NB4 (cell line): ENCODE measurements at regions not wholly inside any gene's neighbourhood (a gene's known extent, or its start where the extent isn't known, plus 50 kb on each side); places are given as distances from the start of the nearest gene placed in this dataset.
A peak's percentile ranks its signal among the peaks of the same experiment; 100 is the strongest.

ENCODE experiments used
- DNase-seq: peaks from one replicate; pipeline ENCODE4 v3.0.0; 2010; ENCODE audit warnings: low read depth
- H3K4me3 ChIP-seq: one replicate; pipeline ENCODE4 v1.5.1; 2011; ENCODE audit warnings: mild to moderate bottlenecking, low read depth, low read length, moderate library complexity
- MYC ChIP-seq: IDR thresholded peaks from 2 replicates; pipeline ENCODE4 v1.6.1; 2011; ENCODE audit warnings: low read depth, low read length
- POLR2A ChIP-seq: IDR thresholded peaks from 2 replicates; pipeline ENCODE4 v1.6.1; 2011; ENCODE audit warnings: mild to moderate bottlenecking; ENCODE audit not compliant: insufficient read length; ENCODE audit errors: extremely low read depth
- TF ChIP-seq, protein P1 (sequence below): IDR thresholded peaks from 2 replicates; pipeline ENCODE4 v1.6.1; 2011; ENCODE audit warnings: low read depth, low read length
- TF ChIP-seq, protein P2 (sequence below): IDR thresholded peaks from one replicate; pipeline ENCODE4 v1.5.1; 2012; ENCODE audit warnings: low read depth, low read length

DNA sequence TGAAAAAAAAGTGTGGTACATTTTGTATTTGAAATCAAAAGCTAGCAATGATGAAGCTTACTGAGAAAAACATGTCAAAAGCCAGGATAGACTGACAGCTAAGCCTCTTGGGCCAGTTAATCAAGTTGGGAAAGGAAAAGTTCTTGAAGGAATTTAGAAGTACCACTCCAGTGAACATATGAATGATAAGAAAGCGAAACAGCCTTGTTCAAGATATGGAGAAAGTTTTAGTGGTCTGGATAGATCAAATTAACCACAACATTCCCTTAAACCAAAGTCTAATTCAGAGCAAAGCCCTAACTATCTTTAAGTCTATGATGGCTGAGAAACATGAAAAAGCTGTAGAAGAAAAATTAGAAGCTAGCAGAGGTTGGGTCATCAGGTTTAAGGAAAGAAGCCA lies 268.3 kb downstream of the PDHA2 start:
- DNase-seq: no peak
- TF ChIP-seq, protein P1, sequence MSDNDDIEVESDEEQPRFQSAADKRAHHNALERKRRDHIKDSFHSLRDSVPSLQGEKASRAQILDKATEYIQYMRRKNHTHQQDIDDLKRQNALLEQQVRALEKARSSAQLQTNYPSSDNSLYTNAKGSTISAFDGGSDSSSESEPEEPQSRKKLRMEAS: no peak
- TF ChIP-seq, protein P2, sequence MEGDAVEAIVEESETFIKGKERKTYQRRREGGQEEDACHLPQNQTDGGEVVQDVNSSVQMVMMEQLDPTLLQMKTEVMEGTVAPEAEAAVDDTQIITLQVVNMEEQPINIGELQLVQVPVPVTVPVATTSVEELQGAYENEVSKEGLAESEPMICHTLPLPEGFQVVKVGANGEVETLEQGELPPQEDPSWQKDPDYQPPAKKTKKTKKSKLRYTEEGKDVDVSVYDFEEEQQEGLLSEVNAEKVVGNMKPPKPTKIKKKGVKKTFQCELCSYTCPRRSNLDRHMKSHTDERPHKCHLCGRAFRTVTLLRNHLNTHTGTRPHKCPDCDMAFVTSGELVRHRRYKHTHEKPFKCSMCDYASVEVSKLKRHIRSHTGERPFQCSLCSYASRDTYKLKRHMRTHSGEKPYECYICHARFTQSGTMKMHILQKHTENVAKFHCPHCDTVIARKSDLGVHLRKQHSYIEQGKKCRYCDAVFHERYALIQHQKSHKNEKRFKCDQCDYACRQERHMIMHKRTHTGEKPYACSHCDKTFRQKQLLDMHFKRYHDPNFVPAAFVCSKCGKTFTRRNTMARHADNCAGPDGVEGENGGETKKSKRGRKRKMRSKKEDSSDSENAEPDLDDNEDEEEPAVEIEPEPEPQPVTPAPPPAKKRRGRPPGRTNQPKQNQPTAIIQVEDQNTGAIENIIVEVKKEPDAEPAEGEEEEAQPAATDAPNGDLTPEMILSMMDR: no peak
- no peak for TF ChIP-seq MYC
- no peak for TF ChIP-seq POLR2A
- H3K4me3 ChIP-seq: no peak overlapping the region

DNA sequence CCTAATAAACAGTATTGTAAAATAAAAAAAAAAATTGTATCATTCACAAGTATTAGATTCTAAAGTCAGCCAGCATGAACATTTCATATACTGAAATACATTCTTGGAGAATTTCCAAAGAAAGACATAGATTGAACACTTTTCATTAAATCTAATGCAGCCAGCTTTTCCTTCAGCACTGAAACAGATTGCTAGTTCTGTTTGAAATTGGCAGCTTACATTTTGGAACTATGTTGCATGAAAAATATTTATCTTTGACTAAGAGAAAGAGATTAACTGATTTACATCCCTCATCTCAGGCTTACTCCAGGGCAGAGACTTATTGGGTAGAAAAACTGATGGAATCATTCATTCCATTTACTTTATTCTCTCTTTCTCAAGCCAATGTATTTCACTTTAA lies 272.7 kb downstream of the PDHA2 start:
- DNase-seq: no peak
- TF ChIP-seq MYC: no peak
- no peak for TF ChIP-seq POLR2A
- TF ChIP-seq, protein P2: no peak
- TF ChIP-seq, protein P1: no peak
- H3K4me3 ChIP-seq: no peak overlapping the region

DNA sequence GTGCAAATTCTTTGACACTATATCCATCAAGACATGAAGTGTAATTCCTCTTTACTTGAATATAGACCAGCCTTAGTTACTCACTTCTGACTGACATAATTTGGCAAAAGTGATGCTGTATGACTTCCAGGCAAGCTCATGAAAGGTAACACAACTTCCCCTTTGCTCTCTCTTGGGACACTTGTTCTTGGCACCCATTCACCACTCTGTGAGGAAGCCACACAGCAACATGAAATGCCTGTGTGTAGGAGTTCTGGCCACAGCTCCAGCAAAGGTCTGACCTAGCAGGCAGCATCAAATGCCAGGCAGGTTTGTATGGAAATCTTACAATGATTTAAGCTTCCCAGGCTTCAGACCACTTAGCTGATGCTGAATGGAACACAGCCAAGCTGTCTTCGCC lies 280.3 kb downstream of the PDHA2 start:
- TF ChIP-seq POLR2A: no peak
- TF ChIP-seq, protein P1: no peak
- TF ChIP-seq MYC: no peak
- TF ChIP-seq, protein P2: no peak
- no peak overlapping the region for H3K4me3 ChIP-seq
- DNase-seq: peak; percentile 1

DNA sequence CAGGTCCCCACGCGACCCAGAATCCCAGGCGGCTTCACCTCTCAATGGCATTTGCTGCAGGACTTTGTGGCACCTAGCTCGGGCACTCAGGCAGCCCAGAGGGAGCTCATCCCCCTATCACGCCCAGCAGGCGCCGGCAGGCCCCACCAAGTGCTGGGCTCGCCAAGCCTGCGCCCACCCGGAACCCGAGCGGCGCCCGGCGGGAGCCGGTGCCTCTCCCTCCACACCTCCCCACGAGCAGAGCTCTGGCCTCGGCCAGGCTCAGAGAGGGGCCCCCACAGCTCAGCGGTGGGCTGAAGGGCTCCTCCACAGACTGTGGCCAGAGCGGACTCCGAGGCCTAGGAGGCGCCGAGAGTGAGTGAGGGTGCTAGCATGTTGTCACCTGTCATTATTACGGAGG lies 286.3 kb downstream of the PDHA2 start:
- no peak for DNase-seq
- TF ChIP-seq MYC: no peak
- TF ChIP-seq, protein P1: no peak
- TF ChIP-seq, protein P2: no peak
- no peak for TF ChIP-seq POLR2A
- no peak overlapping the region for H3K4me3 ChIP-seq

DNA sequence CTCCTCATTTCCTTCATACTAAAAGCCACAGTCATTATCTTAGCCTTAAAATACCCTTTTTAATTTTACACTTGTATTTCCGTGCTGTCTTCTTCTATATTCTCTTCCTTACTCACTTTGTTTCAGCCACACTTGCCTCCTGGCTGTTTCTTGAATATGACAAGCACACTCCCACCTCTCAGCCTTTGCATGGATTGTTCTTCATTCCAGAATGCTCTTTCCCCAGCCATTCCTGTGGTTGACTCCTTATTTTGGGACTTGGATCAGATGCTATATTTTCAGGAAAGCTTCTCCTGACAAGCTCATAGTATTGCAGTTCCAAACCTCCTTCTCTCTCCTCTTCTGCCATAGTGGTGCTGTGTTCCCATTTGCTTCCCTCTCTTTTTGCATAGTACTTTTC lies 291.3 kb downstream of the PDHA2 start:
- no peak for TF ChIP-seq MYC
- TF ChIP-seq POLR2A: no peak
- TF ChIP-seq, protein P2: no peak
- TF ChIP-seq, protein P1: no peak
- no peak for DNase-seq
- no peak overlapping the region for H3K4me3 ChIP-seq

DNA sequence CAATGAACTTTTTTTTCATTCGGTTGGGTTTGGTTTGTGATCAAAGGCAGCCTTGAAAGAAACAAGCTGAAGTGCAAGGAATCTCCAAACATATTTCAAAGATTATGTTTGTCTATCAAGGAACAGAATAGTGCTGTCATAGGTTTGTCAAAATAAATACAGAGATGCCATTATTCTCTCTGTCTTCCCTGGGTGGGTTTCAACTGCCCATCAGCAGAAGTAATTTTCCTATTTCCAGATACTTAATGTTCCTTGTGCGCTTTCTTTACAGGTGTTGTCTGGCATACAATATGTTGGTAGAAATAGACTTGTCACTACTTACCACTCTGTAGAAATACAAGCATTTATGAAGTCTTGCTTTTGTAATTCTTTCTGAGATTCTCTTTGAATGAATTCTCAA lies 294.9 kb downstream of the PDHA2 start:
- DNase-seq: no peak
- H3K4me3 ChIP-seq: no peak overlapping the region
- TF ChIP-seq POLR2A (no peak), MYC (no peak)
- TF ChIP-seq, protein P1: no peak
- TF ChIP-seq, protein P2: no peak
